Mammary epithelial cell (primary cell): ENCODE measurements at regions not wholly inside any gene's neighbourhood (a gene's known extent, or its start where the extent isn't known, plus 50 kb on each side); places are given as distances from the start of the nearest gene placed in this dataset.
"Not testable (repeated sequence)": the region's sequence is repeated elsewhere in the genome, so short reads cannot be mapped to it uniquely, and the experiment has no call there.

ENCODE experiments used
- EZH2 ChIP-seq: IDR thresholded peaks from 2 replicates; pipeline ENCODE4 v1.6.1; 2012; ENCODE audit warnings: low read length, inconsistent platforms, borderline replicate concordance
- TF ChIP-seq, protein P1 (sequence below), 2 donors: IDR thresholded peaks in 1 of 2; conservative IDR thresholded peaks in 1 of 2; 2 replicates each; pipeline ENCODE4 v1.5.1; 2011 to 2012; ENCODE audit warnings: inconsistent platforms in 2 of 2, low read length in 2 of 2, mild to moderate bottlenecking in 2 of 2, control low read depth in 1 of 2, low read depth in 1 of 2; ENCODE audit not compliant: insufficient read depth in 1 of 2; ENCODE audit errors: extremely low read depth in 1 of 2

DNA sequence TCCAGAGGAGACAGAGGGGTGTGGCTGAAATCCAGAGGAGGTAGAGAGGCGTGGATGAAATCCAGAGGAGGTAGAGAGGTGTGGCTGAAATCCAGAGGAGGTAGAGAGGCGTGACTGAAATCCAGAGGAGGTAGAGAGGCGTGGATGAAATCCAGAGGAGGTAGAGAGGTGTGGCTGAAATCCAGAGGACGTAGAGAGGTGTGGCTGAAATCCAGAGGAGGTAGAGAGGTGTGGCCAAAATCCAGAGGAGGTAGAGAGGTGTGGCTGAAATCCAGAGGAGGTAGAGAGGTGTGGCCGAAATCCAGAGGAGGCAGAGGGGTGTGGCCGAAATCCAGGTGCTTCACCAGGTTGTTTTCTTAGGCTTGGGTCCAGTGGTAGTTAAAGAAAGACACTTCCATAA is 58.7 kb upstream of the EPHB3 start:
- TF ChIP-seq EZH2: not testable (repeated sequence)
- TF ChIP-seq, protein P1, sequence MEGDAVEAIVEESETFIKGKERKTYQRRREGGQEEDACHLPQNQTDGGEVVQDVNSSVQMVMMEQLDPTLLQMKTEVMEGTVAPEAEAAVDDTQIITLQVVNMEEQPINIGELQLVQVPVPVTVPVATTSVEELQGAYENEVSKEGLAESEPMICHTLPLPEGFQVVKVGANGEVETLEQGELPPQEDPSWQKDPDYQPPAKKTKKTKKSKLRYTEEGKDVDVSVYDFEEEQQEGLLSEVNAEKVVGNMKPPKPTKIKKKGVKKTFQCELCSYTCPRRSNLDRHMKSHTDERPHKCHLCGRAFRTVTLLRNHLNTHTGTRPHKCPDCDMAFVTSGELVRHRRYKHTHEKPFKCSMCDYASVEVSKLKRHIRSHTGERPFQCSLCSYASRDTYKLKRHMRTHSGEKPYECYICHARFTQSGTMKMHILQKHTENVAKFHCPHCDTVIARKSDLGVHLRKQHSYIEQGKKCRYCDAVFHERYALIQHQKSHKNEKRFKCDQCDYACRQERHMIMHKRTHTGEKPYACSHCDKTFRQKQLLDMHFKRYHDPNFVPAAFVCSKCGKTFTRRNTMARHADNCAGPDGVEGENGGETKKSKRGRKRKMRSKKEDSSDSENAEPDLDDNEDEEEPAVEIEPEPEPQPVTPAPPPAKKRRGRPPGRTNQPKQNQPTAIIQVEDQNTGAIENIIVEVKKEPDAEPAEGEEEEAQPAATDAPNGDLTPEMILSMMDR (conservative IDR thresholded peaks at IDR 0.05 in 1 of 2, IDR thresholded peaks at IDR 0.05 in 1 of 2; ENCODE audit: extremely low read depth in 1 of 2, insufficient read depth in 1 of 2, low read depth in 1 of 2, low read length in 2 of 2): not testable (repeated sequence)
